Sciatic nerve (tissue), 2 donors: ENCODE measurements at regions not wholly inside any gene's neighbourhood (a gene's known extent, or its start where the extent isn't known, plus 50 kb on each side); places are given as distances from the start of the nearest gene placed in this dataset.

ENCODE experiments used
- ATAC-seq: fragments of 200-7000 bp; cut with Tn5 transposase; one replicate; pipeline ENCODE4 v1.9.1; 2020; ENCODE audit warnings: mild to moderate bottlenecking, moderate library complexity
- DNase-seq: peaks from one replicate; pipeline ENCODE4 v3.0.0-alpha.2; 2020; ENCODE audit warnings: low spot score
- intact Hi-C: fragments of 100-400 bp; cut with DNase I; formaldehyde crosslinking; loops from one replicate; pipeline ENCODE4 v1.14.2; 2022
- donor health status: DM: no; HTN: no; CAD: no.
- donor health status: DM: no; HTN: no; CAD: no.

DNA sequence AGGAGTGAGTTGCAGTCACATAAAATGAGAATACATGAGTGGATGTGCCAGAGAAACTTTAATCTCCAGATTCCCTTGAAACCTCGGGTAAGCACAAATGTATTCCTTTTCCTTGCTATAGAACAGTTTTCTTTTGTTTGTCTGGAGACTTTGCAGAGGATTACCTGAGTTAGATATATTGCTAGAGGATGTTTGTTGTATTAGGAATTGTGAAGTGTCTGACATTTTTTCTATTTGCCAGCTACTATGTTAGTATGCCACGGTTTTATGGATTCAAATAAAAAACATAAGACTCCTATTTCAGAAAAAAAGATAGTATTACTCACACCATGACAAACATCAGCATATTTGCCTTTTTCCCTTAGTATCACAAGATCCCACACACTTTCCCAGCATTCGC is 844.9 kb upstream of the SLITRK5 start:
- intact Hi-C loops, result no loop called here
- DNase-seq (no peak), ATAC-seq (no peak)

DNA sequence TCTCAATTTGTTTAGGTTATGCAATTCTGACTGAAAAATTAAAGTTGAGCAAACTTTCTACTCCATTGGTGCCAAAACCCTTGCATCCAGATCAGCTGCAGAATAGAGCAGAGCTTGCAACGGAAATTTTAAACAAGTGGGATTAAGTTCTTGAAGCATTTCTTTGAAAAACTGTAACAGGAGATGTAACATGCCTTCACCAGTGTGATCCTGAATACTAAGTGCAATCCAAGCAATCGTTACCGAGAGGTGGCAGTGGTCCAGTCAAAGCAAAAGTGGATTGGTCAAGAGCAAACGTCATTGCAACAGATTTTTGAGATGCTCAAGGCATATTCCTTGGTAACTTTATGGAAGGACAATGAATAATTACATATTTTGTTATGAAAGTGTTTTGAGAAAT is 841.1 kb upstream of the SLITRK5 start:
- intact Hi-C loops, result no loop called here
- DNase-seq (no peak), ATAC-seq (no peak)

DNA sequence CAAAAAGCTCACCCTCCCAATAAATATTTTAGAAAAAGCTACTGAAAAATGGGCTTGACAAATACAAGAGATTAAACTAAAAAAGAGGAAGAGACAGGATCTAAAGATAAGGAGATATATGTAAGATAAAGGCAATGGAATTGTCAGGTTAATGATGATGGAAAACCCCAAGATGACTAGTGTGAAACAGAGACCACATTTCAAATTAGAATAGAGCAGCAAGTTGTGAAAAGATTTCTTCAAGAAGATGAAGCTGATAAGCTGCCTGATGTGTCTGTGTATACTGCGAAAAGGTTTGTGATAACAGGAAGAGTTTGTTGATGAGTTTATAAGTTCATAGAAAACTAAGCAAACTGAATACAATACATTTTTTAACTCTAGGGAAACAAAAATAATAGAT is 840.1 kb upstream of the SLITRK5 start:
- ATAC-seq, result no peak
- intact Hi-C loops, result no loop called here
- no peak for DNase-seq

DNA sequence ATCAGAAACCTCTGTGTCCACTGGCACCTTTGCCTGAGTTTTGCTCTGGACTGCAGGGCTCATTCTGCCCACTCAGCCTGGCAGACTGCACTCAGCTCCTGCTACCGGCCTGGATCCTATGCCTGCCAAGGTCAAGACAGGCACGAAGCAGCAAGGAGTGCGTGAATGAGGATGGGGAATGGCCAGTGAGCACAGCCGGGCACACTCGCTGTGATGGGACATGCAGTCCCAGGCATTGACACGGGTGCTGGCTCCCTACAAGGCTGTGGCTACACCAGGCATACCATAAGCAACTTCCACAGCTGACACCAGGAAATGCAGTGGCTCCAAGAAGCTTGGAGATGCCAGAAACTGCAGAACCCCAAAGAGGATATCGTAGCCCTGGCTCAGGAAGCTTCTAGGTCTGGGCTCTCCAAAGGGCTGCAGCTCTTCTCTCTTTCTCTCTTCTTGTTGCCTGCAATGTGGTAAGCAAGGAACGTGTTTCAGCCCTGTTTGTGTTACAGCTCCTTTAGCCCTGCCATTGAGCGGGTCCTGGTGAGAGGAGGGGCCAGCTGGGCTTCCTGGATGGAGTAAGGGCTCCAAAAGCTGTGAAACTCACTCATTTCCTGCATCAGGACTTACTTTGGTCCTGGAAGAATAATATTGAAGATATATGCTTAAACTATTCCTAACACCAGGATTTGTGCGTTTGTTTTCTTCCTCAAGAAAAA is 832.6 kb upstream of the SLITRK5 start:
- no peak for ATAC-seq
- intact Hi-C loops, result no loop called here
- DNase-seq, result no peak

DNA sequence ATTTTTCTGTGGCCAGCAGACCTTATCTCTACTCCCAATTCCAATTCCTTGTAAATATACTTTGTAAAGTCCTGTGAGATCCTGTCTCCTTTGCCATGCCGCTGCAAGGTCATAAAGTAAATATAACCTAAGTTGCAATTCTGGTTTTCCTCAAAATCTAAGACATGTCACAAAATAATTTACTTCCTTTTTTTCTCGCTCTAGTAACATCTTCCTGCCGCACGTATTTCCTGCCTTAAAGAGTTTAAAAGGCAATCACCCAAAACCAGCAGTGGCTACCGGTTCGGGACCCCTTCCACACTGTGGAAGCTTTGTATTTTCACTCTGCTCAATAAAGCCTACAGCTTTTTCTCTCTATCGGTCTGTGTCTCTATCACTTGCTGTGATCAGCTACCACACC is 832.0 kb upstream of the SLITRK5 start:
- ATAC-seq (no peak), DNase-seq (no peak)
- intact Hi-C loops, result no loop called here

DNA sequence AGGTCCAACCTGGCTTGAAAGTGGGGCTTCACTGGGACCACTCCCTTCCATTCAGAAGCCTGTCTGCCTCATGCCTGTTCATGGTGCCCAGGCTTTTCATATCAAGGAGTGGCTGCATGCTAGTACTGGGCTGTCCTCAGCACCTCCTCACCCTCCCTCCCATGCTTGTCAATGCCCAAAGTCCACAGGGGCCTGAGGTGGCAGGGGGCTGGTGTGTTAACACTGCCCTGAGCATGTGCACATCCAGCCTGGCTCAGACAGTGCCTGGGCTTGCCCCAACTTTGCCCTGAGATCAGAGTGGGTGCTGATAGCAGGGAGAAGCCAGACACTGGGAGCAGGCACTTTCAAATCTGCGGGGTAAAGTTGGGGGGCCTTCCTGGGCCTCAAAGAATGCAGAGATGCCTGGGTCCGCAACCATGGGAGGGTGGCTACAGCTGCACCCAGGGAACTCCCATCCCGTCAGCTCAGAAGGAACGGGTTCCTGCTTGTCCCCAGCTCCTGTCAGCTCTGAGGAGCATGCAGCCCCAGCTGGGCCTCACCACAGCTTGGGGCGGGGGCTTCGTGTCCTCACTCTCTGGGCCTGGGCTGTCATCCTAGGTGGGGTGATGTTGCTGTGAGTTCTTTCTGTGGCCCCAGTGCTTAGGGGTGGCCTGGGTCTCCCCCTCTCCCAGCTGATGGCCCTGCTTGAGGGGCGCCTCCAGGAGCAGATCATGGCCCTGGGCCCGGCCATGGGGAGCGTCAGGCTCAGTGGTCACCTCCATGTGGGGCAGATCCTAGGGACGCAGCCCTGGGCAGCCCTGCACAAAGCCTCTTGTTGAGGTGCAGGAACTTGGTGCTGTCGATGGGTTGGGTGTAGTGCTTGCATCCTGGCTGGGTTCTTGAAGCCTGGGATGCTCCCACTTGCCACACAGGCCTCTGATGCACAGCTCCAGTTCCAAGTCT is 830.6 kb upstream of the SLITRK5 start:
- DNase-seq, result no peak
- peak; percentile 44 for ATAC-seq
- intact Hi-C loops, result no loop called here

DNA sequence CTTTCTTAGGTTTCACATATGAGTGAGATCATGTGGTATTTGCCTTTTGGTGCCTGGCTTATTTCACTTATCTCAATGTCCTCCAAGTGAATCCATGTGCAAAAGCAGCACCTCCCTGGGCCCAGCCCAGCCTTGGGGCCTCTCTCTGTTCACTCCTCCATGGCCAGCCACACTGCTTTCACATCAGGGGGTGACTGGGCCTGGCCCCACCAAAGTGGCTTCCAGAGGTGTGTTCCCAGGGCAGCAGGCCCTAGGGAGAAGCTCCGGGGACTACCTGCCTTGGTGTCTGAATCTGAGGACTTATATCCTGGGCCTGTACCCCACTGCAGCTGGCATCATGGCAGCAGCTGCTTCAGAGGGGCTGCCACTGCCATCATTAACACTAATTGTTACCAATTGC is 829.9 kb upstream of the SLITRK5 start:
- intact Hi-C loops, result no loop called here
- DNase-seq, result no peak
- ATAC-seq, result peak; percentile 22

DNA sequence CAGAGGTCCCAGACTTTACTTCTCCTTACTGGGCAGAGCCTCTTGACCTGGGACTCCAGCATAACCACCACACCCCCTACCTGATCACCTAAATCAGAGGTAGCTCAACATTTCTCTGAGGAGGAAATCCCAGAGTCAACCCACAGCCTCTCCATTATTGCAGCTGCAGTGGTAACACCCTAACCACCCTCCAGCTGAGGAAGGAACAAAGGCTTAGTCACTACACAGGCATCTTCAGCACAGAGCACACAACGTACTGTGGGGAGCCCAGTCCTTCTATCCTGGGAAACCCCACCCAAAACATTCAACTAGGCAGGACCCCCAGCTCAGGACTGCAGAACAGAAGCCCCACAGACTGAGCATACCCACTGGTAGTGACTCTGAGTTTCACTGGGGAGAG is 824.7 kb upstream of the SLITRK5 start:
- intact Hi-C loops, result no loop called here
- DNase-seq, result no peak
- ATAC-seq, result no peak

DNA sequence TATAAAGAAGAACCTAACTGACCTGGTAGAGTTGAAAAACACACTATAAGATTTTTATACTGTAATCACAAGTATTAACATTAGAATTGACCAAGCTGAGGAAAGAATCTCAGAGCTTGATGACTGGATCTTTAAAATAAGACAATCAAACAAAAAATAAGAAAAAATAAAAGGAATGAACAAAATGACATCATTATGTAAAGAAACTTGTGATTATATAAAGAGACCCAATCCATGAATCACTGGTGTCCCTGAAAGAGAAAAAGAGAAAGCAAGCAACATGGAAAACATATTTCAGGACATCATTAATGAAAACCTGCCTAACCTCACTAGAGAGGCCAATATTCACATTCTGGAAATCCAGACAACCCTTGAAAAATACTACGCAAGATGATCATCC is 822.5 kb upstream of the SLITRK5 start:
- no peak for DNase-seq
- intact Hi-C loops, result no loop called here
- no peak for ATAC-seq

DNA sequence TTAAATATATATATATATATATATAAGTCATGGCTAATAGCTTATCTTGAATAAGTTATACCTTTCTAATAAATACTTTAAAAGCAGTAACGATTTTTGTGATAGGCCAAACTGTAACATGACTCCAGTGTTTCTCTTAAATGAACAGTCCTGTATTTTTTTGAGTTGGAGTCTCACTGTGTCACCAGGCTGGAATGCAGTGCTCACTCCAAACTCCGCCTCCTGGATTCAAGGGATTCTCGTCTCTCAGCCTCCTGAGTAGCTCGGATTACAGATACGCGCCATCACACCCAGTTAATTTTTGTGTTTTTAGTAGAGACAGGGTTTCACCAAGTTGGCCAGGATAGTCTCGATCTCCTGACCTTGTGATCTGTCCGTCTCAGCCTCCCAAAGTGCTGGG is 814.2 kb upstream of the SLITRK5 start:
- DNase-seq (no peak), ATAC-seq (no peak)
- intact Hi-C loops, result no loop called here

DNA sequence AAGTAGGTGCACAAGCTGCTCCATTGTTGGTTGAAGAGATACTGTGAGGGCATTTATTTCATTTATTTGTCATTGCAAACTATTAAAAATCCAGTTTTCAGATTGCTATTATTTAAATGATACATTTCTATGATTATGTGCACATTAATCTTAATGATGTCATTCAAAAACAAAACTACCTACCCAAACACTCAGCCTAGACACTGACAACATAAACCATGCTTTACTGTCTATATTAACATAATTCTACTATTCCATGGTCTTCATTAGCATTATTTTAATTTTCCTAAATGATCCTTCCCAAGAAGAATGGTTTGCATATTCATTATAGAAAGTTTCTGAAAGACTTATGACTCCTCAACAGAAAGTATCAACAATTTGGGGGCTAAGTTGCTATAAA is 813.0 kb upstream of the SLITRK5 start:
- no peak for DNase-seq
- intact Hi-C loops, result no loop called here
- ATAC-seq, result no peak

DNA sequence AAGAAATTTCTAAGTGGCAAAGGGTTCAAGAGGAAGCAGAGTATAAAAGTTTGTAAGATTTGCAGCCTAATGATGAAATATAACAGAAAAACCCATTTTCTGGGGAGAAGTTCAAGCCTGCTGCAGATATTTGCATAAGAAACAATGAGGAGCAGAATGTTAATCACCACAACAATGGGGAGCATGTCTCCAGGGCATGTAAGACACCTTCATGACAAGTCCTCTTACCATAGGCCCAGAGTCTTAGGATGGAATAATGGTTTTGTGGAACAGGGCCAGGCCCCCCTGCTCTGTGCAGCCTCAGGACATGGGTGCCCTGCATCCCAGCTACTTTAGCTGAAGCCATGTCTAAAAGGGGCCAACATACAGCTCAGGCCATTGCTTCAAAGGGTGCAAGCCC is 809.0 kb upstream of the SLITRK5 start:
- ATAC-seq, result no peak
- DNase-seq, result no peak
- intact Hi-C loops, result no loop called here

DNA sequence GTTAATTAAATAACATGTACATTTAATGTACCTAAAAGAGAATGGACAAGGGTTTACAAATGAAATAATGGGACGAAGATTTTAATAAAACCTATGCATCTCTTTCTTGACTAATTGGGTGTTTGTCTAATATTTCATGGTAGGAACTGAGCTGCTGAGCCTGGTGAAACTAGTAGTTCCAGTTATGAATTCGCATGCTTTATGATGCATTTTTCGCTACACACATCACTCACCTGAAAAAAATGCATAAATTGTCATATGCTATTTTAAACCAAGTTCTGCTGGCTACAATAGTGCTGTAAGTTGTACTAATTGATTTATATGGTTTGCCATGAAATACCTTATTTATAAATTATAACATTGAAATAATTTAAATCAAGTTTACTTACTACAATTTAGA is 806.8 kb upstream of the SLITRK5 start:
- intact Hi-C loops, result no loop called here
- no peak for ATAC-seq
- DNase-seq, result no peak

DNA sequence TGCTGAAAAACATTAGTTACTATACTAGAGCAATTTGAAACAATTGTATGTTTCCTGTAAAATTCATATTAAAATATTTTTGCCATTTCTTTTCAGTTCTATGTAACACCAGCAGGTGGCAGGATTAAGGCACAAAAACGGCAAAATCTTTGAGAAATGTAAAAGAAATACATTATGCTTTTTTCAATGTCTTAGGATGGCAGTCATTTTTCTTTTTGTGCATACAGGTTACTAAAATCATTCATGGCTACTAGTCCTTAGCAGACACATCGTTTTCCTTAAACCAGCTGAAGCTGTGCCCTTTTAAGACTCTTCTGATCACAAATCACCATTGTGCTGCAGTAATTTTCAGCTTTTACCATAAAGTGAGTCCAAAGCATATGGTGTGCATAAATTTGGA is 800.7 kb upstream of the SLITRK5 start:
- intact Hi-C loops, result no loop called here
- ATAC-seq (no peak), DNase-seq (no peak)

DNA sequence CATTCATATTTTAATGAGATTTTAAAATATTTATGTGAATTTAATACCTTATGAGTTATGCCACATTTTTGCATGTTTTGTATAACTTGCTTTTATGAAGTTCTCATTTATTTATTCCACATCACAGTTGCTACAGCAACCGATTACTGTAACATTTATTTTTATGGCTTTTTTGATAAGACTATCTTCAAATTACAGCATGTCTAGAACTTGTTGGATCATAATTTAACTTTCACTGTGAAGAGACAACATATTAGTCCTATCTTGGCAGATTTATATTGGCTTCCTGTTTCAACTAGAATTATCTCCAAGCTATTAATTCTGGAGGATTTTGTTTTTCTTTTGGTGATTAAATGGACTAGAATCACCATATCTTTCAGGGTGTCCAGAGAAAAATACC is 793.7 kb upstream of the SLITRK5 start:
- no peak for ATAC-seq
- DNase-seq, result no peak
- intact Hi-C loops, result no loop called here

DNA sequence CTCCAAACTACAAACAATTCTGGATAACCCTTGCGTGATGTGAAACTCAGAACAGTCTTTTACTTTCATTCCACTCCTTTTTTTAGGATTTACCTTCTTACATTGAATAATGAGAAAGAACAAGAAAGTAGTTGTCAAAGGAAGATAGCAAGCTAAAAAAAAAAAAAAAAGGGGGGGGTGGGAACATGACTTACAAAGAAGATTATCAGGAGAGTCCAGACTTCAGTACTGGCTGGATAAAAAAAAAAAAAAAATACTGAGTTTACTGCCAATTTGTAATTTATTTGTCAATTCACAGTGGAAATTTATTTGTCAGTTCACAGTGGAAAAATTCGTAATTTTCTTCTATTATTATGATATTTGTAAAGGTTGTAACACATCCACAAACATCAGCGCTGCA is 792.4 kb upstream of the SLITRK5 start:
- intact Hi-C loops, result no loop called here
- DNase-seq (no peak), ATAC-seq (no peak)

DNA sequence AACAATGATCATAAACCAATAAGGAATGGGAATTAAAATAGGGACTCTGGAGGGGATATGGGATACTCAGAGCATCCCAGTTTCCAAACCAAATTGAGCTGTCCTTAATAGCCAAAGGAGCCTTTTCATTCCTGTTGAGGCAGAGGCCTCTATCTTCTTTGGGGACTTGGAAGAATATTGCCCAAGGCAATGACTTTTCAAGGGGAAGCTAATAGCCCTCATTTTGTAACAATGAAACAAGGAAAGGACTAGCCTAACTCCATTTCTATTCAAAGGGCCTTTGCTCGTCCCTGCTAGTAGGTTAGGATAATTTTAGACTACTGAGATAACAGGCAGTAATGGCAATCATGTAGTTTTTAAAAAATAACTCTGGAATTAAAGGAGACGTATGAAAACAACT is 789.8 kb upstream of the SLITRK5 start:
- ATAC-seq (no peak), DNase-seq (no peak)
- intact Hi-C loops, result no loop called here

DNA sequence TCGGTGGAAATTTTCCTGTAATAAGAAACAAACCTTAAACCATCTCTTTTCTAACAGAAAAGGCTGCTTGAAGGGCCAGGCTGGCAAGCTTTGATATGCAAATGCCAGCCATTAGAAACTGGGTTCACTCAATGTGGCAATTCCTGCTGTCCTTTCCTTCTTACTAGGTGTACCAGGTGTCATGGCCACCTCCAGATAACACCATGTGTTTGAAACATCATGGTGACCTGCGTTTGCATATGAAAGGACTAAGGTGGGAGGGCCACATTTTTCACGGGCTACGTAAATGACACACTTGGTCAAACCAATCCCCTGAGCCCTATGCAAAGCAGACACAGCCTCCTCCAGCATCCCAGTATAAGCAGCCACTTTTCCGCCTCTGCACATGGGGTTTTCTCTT is 789.1 kb upstream of the SLITRK5 start:
- intact Hi-C loops, result no loop called here
- DNase-seq, result no peak
- no peak for ATAC-seq

DNA sequence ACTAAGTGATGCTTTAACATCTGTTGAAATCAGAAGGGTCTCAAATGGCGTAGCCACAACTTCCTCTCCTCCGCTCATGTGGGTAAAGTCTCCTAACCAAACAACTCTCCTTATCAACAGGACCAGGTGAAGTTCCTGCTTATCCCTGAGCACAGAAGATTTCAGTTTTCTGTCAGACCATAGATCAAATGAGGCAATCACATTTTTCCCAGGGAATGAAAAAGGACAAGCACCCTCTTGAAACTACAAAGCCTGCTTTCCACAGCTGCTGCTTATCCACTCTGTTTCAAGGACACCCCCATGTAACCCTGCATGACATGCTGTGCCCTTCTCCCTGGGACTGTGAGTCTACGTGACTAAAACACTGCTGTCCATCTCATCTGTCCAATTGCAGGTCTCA is 788.3 kb upstream of the SLITRK5 start:
- intact Hi-C loops, result no loop called here
- DNase-seq (no peak), ATAC-seq (no peak)

DNA sequence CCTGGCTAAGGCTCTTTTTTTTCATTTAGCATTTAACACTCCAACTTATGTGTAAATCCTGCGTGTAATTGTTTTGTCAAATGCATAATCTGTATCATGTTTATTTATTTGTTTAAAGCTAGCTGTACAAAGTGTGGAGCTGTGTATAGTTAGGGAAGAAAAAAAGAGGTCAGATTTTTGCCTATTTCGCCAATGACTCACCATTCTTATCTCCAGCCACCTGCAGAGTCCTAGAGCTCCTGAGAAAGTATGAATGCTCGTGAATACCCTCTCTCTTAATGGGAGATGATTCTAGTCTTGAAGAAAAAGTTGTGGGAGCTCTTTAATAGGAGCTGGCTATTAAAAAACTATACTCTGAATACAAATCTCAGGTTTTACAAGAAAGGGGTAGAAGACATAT is 778.8 kb upstream of the SLITRK5 start:
- intact Hi-C loops, result no loop called here
- ATAC-seq (no peak), DNase-seq (no peak)

DNA sequence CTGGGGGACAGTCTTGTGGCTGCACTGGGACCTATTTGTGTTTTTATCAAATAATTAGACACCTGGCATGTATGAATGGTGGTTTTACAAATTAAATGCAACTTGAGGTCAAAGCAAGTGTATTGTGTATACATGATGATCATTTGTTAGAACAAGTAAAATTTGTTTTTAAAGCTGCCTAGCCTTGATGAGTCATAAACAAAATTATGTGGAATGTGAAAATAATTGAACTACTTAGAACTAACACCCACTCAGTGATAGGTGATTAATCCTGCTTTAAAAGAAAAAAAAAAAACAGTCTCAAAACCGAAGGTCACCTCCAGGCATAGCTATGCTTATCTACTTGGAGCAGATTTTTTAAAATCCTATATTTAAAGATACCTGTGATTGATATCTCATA is 770.3 kb upstream of the SLITRK5 start:
- intact Hi-C loops, result no loop called here
- ATAC-seq (no peak), DNase-seq (no peak)
